SH-SY5Y (cell line): ENCODE measurements at regions not wholly inside any gene's neighbourhood (a gene's known extent, or its start where the extent isn't known, plus 50 kb on each side); places are given as distances from the start of the nearest gene placed in this dataset.

Source experiments
- GATA2 ChIP-seq: IDR thresholded peaks from 2 replicates; pipeline ENCODE4 v1.6.1; 2011; ENCODE audit warnings: mild to moderate bottlenecking, low read depth, low read length
- GATA3 ChIP-seq: IDR thresholded peaks from 2 replicates; pipeline ENCODE4 v1.6.1; 2011; ENCODE audit warnings: low read depth, mild to moderate bottlenecking, low read length, moderate library complexity

DNA sequence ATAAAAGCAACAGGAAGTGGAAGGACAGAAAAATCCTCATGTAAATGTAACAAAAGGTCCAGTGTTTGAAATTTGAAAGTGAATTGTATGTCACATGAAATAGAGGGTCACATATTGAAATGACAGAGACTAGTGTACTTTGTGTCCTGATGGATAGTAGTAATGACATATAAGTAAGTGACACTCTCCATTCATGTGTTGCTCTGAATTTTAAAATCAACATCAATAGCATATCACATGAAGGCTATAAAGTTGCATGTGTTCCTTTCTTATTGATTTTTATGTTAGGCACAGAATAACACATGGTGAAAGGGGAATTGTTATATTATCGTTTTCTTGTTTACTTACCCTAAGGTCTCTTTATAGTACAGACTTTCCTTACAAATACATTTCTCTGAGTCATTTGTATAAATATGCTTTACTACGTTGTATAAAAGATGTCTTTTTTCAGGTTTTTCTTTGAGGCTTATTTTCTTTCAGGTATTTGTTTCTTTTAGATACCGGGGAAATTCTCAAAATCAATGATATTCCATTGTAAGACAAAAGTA, 104.6 kb upstream of the CACNA2D1 start:
- TF ChIP-seq GATA2 (no peak), GATA3 (no peak)
